Astrocyte (in vitro differentiated cells and primary cell): ENCODE measurements at regions not wholly inside any gene's neighbourhood (a gene's known extent, or its start where the extent isn't known, plus 50 kb on each side); places are given as distances from the start of the nearest gene placed in this dataset.

Experiments
- DNase-seq: peaks from one replicate; pipeline ENCODE4 v3.0.0-alpha.2; 2010; ENCODE audit warnings: low read depth
- FAIRE-seq: peaks from 2 replicates; lab custom pipeline; 2011; peaks lifted over from hg19 to GRCh38; lab: Jason Lieb, UNC
- H2AFZ ChIP-seq: 2 replicates; pipeline ENCODE4 v1.6.0; 2012; ENCODE audit warnings: low read depth, low read length, inconsistent platforms
- H3K27ac ChIP-seq: 2 replicates; pipeline ENCODE4 v1.5.1; 2011; ENCODE audit warnings: low read depth, low read length, inconsistent platforms
- H3K27me3 ChIP-seq: 2 replicates; pipeline ENCODE4 v1.6.0; 2011; ENCODE audit warnings: low read length, inconsistent platforms; ENCODE audit not compliant: insufficient read depth
- H3K36me3 ChIP-seq: 2 replicates; pipeline ENCODE4 v1.5.1; 2011; ENCODE audit warnings: low read length, inconsistent platforms; ENCODE audit not compliant: insufficient read depth
- H3K4me1 ChIP-seq: 2 replicates; pipeline ENCODE4 v1.5.1; 2011; ENCODE audit warnings: low read length, inconsistent platforms; ENCODE audit not compliant: insufficient read depth
- H3K4me2 ChIP-seq: 2 replicates; pipeline ENCODE4 v1.6.0; 2012; ENCODE audit warnings: low read length, inconsistent platforms
- H3K4me3 ChIP-seq: 2 replicates; pipeline ENCODE4 v1.5.1; 2011; ENCODE audit warnings: low read depth, mild to moderate bottlenecking, low read length, inconsistent platforms; ENCODE audit not compliant: insufficient read depth
- H3K79me2 ChIP-seq: 2 replicates; pipeline ENCODE4 v1.6.0; 2012; ENCODE audit warnings: mild to moderate bottlenecking, low read length, inconsistent platforms; ENCODE audit not compliant: insufficient read depth
- H3K9ac ChIP-seq: 2 replicates; pipeline ENCODE4 v1.6.0; 2012; ENCODE audit warnings: mild to moderate bottlenecking, low read length, inconsistent platforms
- H3K9me3 ChIP-seq: 2 replicates; pipeline ENCODE4 v1.5.1; 2012; ENCODE audit warnings: low read depth, mild to moderate bottlenecking, low read length, inconsistent platforms; ENCODE audit not compliant: insufficient read depth
- H4K20me1 ChIP-seq: 2 replicates; pipeline ENCODE4 v1.6.0; 2012; ENCODE audit warnings: low read length, inconsistent platforms; ENCODE audit not compliant: insufficient read depth
- H3K27ac Mint-ChIP-seq: one replicate; pipeline ENCODE4 v1.8.0; 2021; ENCODE audit warnings: mild to moderate bottlenecking, mixed read lengths; ENCODE audit not compliant: unreplicated experiment
- H3K27me3 Mint-ChIP-seq: one replicate; pipeline ENCODE4 v1.8.0; 2021; ENCODE audit warnings: low read depth, mixed read lengths; ENCODE audit not compliant: unreplicated experiment
- H3K36me3 Mint-ChIP-seq: one replicate; pipeline ENCODE4 v1.8.0; 2021; ENCODE audit warnings: low read depth, mixed read lengths; ENCODE audit not compliant: unreplicated experiment
- H3K4me1 Mint-ChIP-seq: one replicate; pipeline ENCODE4 v1.8.0; 2021; ENCODE audit warnings: low read depth, mixed read lengths; ENCODE audit not compliant: unreplicated experiment
- H3K4me3 Mint-ChIP-seq: one replicate; pipeline ENCODE4 v1.8.0; 2021; ENCODE audit warnings: mild to moderate bottlenecking, moderate library complexity, mixed read lengths; ENCODE audit not compliant: unreplicated experiment
- H3K9me3 Mint-ChIP-seq: one replicate; pipeline ENCODE4 v1.8.0; 2021; ENCODE audit warnings: mild to moderate bottlenecking, mixed read lengths; ENCODE audit not compliant: unreplicated experiment
- EZH2 ChIP-seq: IDR thresholded peaks from 2 replicates; pipeline ENCODE4 v1.6.1; 2012; ENCODE audit warnings: mild to moderate bottlenecking, low read length, inconsistent platforms; ENCODE audit not compliant: insufficient read depth
- TF ChIP-seq, protein P1 (sequence below): IDR thresholded peaks from 2 replicates; pipeline ENCODE4 v1.5.1; 2011; ENCODE audit warnings: low read depth, mild to moderate bottlenecking, inconsistent platforms, low read length, moderate library complexity; ENCODE audit not compliant: insufficient read depth

GRCh38 chr20:7379621-7380220 is 560.5 kb downstream of the HAO1 start:
- no peaks in the 10 kb centered on the region for H3K36me3 Mint-ChIP-seq
- H3K27ac ChIP-seq: no peak overlapping the region
- no peak overlapping the region for H2AFZ ChIP-seq
- no peaks in the 10 kb centered on the region for H3K27me3 Mint-ChIP-seq
- H3K79me2 ChIP-seq: no peaks in the 10 kb centered on the region
- H3K9me3 Mint-ChIP-seq: no peaks in the 10 kb centered on the region
- H3K9me3 ChIP-seq: no peaks in the 10 kb centered on the region
- no peak overlapping the region for H3K4me3 ChIP-seq
- H3K4me2 ChIP-seq: no peak overlapping the region
- H3K27me3 ChIP-seq: no peaks in the 10 kb centered on the region
- FAIRE-seq (no peak), DNase-seq (peak; percentile 55)
- H3K9ac ChIP-seq: no peak overlapping the region
- no peak overlapping the region for H3K27ac Mint-ChIP-seq
- H3K36me3 ChIP-seq: no peaks in the 10 kb centered on the region
- no peak overlapping the region for H3K4me3 Mint-ChIP-seq
- TF ChIP-seq, protein P1, sequence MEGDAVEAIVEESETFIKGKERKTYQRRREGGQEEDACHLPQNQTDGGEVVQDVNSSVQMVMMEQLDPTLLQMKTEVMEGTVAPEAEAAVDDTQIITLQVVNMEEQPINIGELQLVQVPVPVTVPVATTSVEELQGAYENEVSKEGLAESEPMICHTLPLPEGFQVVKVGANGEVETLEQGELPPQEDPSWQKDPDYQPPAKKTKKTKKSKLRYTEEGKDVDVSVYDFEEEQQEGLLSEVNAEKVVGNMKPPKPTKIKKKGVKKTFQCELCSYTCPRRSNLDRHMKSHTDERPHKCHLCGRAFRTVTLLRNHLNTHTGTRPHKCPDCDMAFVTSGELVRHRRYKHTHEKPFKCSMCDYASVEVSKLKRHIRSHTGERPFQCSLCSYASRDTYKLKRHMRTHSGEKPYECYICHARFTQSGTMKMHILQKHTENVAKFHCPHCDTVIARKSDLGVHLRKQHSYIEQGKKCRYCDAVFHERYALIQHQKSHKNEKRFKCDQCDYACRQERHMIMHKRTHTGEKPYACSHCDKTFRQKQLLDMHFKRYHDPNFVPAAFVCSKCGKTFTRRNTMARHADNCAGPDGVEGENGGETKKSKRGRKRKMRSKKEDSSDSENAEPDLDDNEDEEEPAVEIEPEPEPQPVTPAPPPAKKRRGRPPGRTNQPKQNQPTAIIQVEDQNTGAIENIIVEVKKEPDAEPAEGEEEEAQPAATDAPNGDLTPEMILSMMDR: no peak
- H3K4me1 ChIP-seq: no peaks in the 10 kb centered on the region
- no peaks in the 10 kb centered on the region for H4K20me1 ChIP-seq
- H3K4me1 Mint-ChIP-seq: peaks cover 6% of the 10 kb centered on the region

- no peaks in the 10 kb centered on the region for H3K27me3 ChIP-seq
- H3K9ac ChIP-seq: no peak overlapping the region
- no peak overlapping the region for H3K4me3 Mint-ChIP-seq
- no peak overlapping the region for H3K4me2 ChIP-seq
- H3K79me2 ChIP-seq: no peaks in the 10 kb centered on the region
- H3K27ac ChIP-seq: no peak overlapping the region
- H3K9me3 ChIP-seq: no peaks in the 10 kb centered on the region
- H3K27me3 Mint-ChIP-seq: no peaks in the 10 kb centered on the region
- no peaks in the 10 kb centered on the region for H3K36me3 ChIP-seq
- H3K36me3 Mint-ChIP-seq: no peaks in the 10 kb centered on the region
- TF ChIP-seq EZH2: no peak
- TF ChIP-seq, protein P1: no peak
- H4K20me1 ChIP-seq: no peaks in the 10 kb centered on the region
- peaks cover 6% of the 10 kb centered on the region for H3K4me1 Mint-ChIP-seq
- DNase-seq: peak; percentile 25
- no peak overlapping the region for H3K4me3 ChIP-seq
- H3K27ac Mint-ChIP-seq: no peak overlapping the region
- H3K4me1 ChIP-seq: no peaks in the 10 kb centered on the region
- H2AFZ ChIP-seq: no peak overlapping the region
- H3K9me3 Mint-ChIP-seq: no peaks in the 10 kb centered on the region
- FAIRE-seq: no peak
Observed at GRCh38 chr20:7383216-7383615, 557.0 kb downstream of the HAO1 start.

DNA sequence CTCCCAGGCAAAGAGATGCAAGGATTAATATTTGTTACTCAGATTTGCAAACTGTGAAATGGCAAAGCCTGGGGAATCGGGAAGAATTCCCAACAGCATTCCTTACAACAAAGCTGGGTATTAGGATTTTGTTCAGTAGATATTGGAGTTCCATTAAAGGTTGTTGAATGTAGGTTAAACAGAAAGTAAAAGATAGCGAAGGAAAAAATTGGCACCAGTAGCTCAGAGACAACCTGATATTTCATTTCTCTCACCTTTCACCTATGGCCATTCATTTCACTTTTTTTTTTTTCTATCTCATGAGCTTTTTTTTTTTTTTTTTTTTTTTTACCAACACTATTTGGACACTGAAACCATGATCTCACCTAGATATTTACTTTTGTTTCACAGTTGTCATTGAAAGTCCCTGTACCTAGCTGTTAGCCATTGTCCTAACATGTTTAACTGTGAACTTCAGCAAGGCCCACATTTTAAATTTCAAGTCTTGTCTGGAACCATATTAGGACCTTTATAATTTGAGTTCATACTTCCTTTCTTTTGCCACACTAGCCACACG is 552.5 kb downstream of the HAO1 start:
- Mint-ChIP-seq H3K4me1 (peaks cover 15% of the 10 kb centered on the region), H3K36me3 (no peaks in the 10 kb centered on the region), H3K27me3 (no peaks in the 10 kb centered on the region), H3K27ac (no peak overlapping the region), H3K4me3 (no peak overlapping the region), H3K9me3 (no peaks in the 10 kb centered on the region)
- TF ChIP-seq EZH2: no peak
- TF ChIP-seq, protein P1: no peak
- H3K9me3 ChIP-seq: no peaks in the 10 kb centered on the region
- no peak overlapping the region for H2AFZ ChIP-seq
- H3K4me3 ChIP-seq: no peak overlapping the region
- no peak overlapping the region for H3K9ac ChIP-seq
- DNase-seq (no peak), FAIRE-seq (no peak)
- H3K4me2 ChIP-seq: no peak overlapping the region
- no peaks in the 10 kb centered on the region for H3K27me3 ChIP-seq
- no peak overlapping the region for H3K27ac ChIP-seq
- no peaks in the 10 kb centered on the region for H3K79me2 ChIP-seq
- H3K36me3 ChIP-seq: no peaks in the 10 kb centered on the region
- no peaks in the 10 kb centered on the region for H4K20me1 ChIP-seq
- peaks cover 5% of the 10 kb centered on the region for H3K4me1 ChIP-seq
